Loucy (cell line): ENCODE measurements at regions not wholly inside any gene's neighbourhood (a gene's known extent, or its start where the extent isn't known, plus 50 kb on each side); places are given as distances from the start of the nearest gene placed in this dataset.

ENCODE experiments used
- EZH2phosphoT487 ChIP-seq: fragments of 200-600 bp; IDR thresholded peaks from 2 replicates; pipeline ENCODE4 v1.6.1; 2018; ENCODE audit warnings: antibody characterized with exemption, mild to moderate bottlenecking, moderate library complexity, borderline replicate concordance
- TF ChIP-seq, protein P1 (sequence below): fragments of 200-600 bp; sonication (generic); conservative IDR thresholded peaks from 2 replicates; pipeline ENCODE4 v1.5.1; 2014; ENCODE audit warnings: mild to moderate bottlenecking, antibody characterized with exemption, low read length

- TF ChIP-seq, protein P1, sequence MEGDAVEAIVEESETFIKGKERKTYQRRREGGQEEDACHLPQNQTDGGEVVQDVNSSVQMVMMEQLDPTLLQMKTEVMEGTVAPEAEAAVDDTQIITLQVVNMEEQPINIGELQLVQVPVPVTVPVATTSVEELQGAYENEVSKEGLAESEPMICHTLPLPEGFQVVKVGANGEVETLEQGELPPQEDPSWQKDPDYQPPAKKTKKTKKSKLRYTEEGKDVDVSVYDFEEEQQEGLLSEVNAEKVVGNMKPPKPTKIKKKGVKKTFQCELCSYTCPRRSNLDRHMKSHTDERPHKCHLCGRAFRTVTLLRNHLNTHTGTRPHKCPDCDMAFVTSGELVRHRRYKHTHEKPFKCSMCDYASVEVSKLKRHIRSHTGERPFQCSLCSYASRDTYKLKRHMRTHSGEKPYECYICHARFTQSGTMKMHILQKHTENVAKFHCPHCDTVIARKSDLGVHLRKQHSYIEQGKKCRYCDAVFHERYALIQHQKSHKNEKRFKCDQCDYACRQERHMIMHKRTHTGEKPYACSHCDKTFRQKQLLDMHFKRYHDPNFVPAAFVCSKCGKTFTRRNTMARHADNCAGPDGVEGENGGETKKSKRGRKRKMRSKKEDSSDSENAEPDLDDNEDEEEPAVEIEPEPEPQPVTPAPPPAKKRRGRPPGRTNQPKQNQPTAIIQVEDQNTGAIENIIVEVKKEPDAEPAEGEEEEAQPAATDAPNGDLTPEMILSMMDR, result no peak
- no peak for TF ChIP-seq EZH2phosphoT487
Measured at GRCh38 chr5:12357626-12358025, 453.4 kb upstream of the CTNND2 start.
